Activated CD8-positive, alpha-beta memory T cell treated with anti-CD3 and anti-CD28 coated beads, Interleukin-2, amount 10 ng/mL, durations not matched to agents 7 days and 5 days (primary cell): ENCODE measurements at regions not wholly inside any gene's neighbourhood (a gene's known extent, or its start where the extent isn't known, plus 50 kb on each side); places are given as distances from the start of the nearest gene placed in this dataset.
A peak's percentile ranks its signal among the peaks of the same experiment; 100 is the strongest.
"Not testable (repeated sequence)": the region's sequence is repeated elsewhere in the genome, so short reads cannot be mapped to it uniquely, and the experiment has no call there.

Experiments used
- ATAC-seq: fragments of 150-1000 bp; cut with Tn5 transposase; one replicate; pipeline ENCODE4 v1.10.0; 2021; ENCODE audit warnings: moderate library complexity
- CTCF ChIA-PET: fragments of 350-600 bp; sonication (Branson Sonifier 250); formaldehyde crosslinking; loops from one replicate; lab custom pipeline; 2021; ENCODE audit warnings: antibody characterized with exemption; lab: Charles Lee
- DNase-seq: peaks from one replicate; pipeline ENCODE4 v3.0.0-alpha.2; 2020
- H3K27ac Mint-ChIP-seq: one replicate; pipeline ENCODE4 v1.8.0; 2021; ENCODE audit warnings: mild to moderate bottlenecking, mixed read lengths
- H3K27me3 Mint-ChIP-seq: one replicate; pipeline ENCODE4 v1.8.0; 2021; ENCODE audit warnings: mixed read lengths
- H3K36me3 Mint-ChIP-seq: one replicate; pipeline ENCODE4 v1.8.0; 2021; ENCODE audit warnings: mild to moderate bottlenecking, mixed read lengths
- H3K4me1 Mint-ChIP-seq: one replicate; pipeline ENCODE4 v1.8.0; 2021; ENCODE audit warnings: mixed read lengths
- H3K4me3 Mint-ChIP-seq: one replicate; pipeline ENCODE4 v1.8.0; 2021; ENCODE audit warnings: mild to moderate bottlenecking, moderate library complexity, mixed read lengths
- H3K9me3 Mint-ChIP-seq: one replicate; pipeline ENCODE4 v1.8.0; 2022; ENCODE audit warnings: low read depth, mixed read lengths

GRCh38 chr21:14738576-14738975 is 192.5 kb upstream of the SAMSN1 start:
- ATAC-seq, H3K27ac Mint-ChIP-seq, H3K9me3 Mint-ChIP-seq, H3K27me3 Mint-ChIP-seq, DNase-seq, H3K4me3 Mint-ChIP-seq: not testable (repeated sequence)
- peaks cover 19% of the 10 kb centered on the region for H3K36me3 Mint-ChIP-seq
- CTCF ChIA-PET = interaction anchor here (0.6 to 2.1 kb wide), 26 partner anchors 9 to 355 kb away, joined by 3 to 18 read pairs (median 3); no protein-coding TSS in a partner anchor
- H3K4me1 Mint-ChIP-seq = peaks cover 41% of the 10 kb centered on the region

- ATAC-seq (peak; percentile 84), DNase-seq (peak; percentile 63)
- Mint-ChIP-seq H3K27ac (no peak overlapping the region), H3K4me1 (peaks cover 42% of the 10 kb centered on the region), H3K36me3 (peaks cover 20% of the 10 kb centered on the region), H3K27me3 (no peaks in the 10 kb centered on the region), H3K9me3 (no peaks in the 10 kb centered on the region), H3K4me3 (no peak overlapping the region)
- CTCF ChIA-PET = interaction anchor here (0.6 to 3.0 kb wide), 34 partner anchors 10 to 354 kb away, joined by 3 to 18 read pairs (median 3); no protein-coding TSS in a partner anchor
Measured at GRCh38 chr21:14737922-14738321, 191.8 kb upstream of the SAMSN1 start.

- no peaks in the 10 kb centered on the region for H3K27me3 Mint-ChIP-seq
- peaks cover 20% of the 10 kb centered on the region for H3K36me3 Mint-ChIP-seq
- peak; percentile 18 for ATAC-seq
- peaks cover 42% of the 10 kb centered on the region for H3K4me1 Mint-ChIP-seq
- peak overlapping the region; percentile 62 for H3K27ac Mint-ChIP-seq
- H3K9me3 Mint-ChIP-seq = no peaks in the 10 kb centered on the region
- CTCF ChIA-PET = interaction anchor here (0.6 to 3.0 kb wide), 26 partner anchors 10 to 301 kb away, joined by 3 to 18 read pairs (median 4); no protein-coding TSS in a partner anchor
- H3K4me3 Mint-ChIP-seq = no peak overlapping the region
- no peak for DNase-seq
Measured at GRCh38 chr21:14737284-14737691, 191.2 kb upstream of the SAMSN1 start.

- Mint-ChIP-seq H3K4me3 (no peak overlapping the region), H3K36me3 (peaks cover 20% of the 10 kb centered on the region), H3K27ac (peak overlapping the region; percentile 62), H3K9me3 (no peaks in the 10 kb centered on the region), H3K27me3 (no peaks in the 10 kb centered on the region), H3K4me1 (peaks cover 42% of the 10 kb centered on the region)
- DNase-seq = no peak
- CTCF ChIA-PET = interaction anchor here (0.9 to 3.0 kb wide), 13 partner anchors 10 to 283 kb away, joined by 3 to 18 read pairs (median 8); no protein-coding TSS in a partner anchor
- ATAC-seq = peak; percentile 28
Measured at GRCh38 chr21:14736672-14737071, 190.6 kb upstream of the SAMSN1 start.

- CTCF ChIA-PET = interaction anchor here (0.9 to 3.0 kb wide), 9 partner anchors 12 to 283 kb away, joined by 3 to 10 read pairs (median 5); no protein-coding TSS in a partner anchor
- peak; percentile 66 for ATAC-seq
- H3K9me3 Mint-ChIP-seq = no peaks in the 10 kb centered on the region
- no peaks in the 10 kb centered on the region for H3K27me3 Mint-ChIP-seq
- peaks cover 42% of the 10 kb centered on the region for H3K4me1 Mint-ChIP-seq
- DNase-seq = no peak
- H3K27ac Mint-ChIP-seq = peak overlapping the region; percentile 85
- peak overlapping the region; percentile 15 for H3K4me3 Mint-ChIP-seq
- peaks cover 20% of the 10 kb centered on the region for H3K36me3 Mint-ChIP-seq
Measured at GRCh38 chr21:14736162-14736561, 190.0 kb upstream of the SAMSN1 start.

- peaks cover 42% of the 10 kb centered on the region for H3K4me1 Mint-ChIP-seq
- no peaks in the 10 kb centered on the region for H3K27me3 Mint-ChIP-seq
- ATAC-seq = no peak
- DNase-seq = no peak
- H3K27ac Mint-ChIP-seq = no peak overlapping the region
- peaks cover 20% of the 10 kb centered on the region for H3K36me3 Mint-ChIP-seq
- CTCF ChIA-PET = interaction anchor here (1.1 to 2.5 kb wide), 2 partner anchors 38 to 58 kb away, joined by 3 to 9 read pairs; no protein-coding TSS in a partner anchor
- H3K9me3 Mint-ChIP-seq = no peaks in the 10 kb centered on the region
- no peak overlapping the region for H3K4me3 Mint-ChIP-seq
Measured at GRCh38 chr21:14734833-14735232, 188.7 kb upstream of the SAMSN1 start.

- Mint-ChIP-seq H3K4me3 (no peak overlapping the region), H3K9me3 (no peaks in the 10 kb centered on the region), H3K27ac (no peak overlapping the region), H3K27me3 (no peaks in the 10 kb centered on the region), H3K4me1 (peaks cover 36% of the 10 kb centered on the region), H3K36me3 (peaks cover 16% of the 10 kb centered on the region)
- CTCF ChIA-PET = no interaction called here
- DNase-seq = no peak
- no peak for ATAC-seq
Measured at GRCh38 chr21:14734191-14734590, 188.1 kb upstream of the SAMSN1 start.

GRCh38 chr21:14725219-14725618 is 179.1 kb upstream of the SAMSN1 start:
- peaks cover 3% of the 10 kb centered on the region for H3K36me3 Mint-ChIP-seq
- no peak overlapping the region for H3K4me3 Mint-ChIP-seq
- ATAC-seq = no peak
- no peak for DNase-seq
- no peaks in the 10 kb centered on the region for H3K27me3 Mint-ChIP-seq
- peaks cover 8% of the 10 kb centered on the region for H3K4me1 Mint-ChIP-seq
- H3K9me3 Mint-ChIP-seq = no peaks in the 10 kb centered on the region
- CTCF ChIA-PET = no interaction called here
- H3K27ac Mint-ChIP-seq = no peak overlapping the region

- H3K27ac Mint-ChIP-seq = peak overlapping the region; percentile 12
- no peak for DNase-seq
- peaks cover 3% of the 10 kb centered on the region for H3K36me3 Mint-ChIP-seq
- no peaks in the 10 kb centered on the region for H3K9me3 Mint-ChIP-seq
- peaks cover 8% of the 10 kb centered on the region for H3K4me1 Mint-ChIP-seq
- no peak overlapping the region for H3K4me3 Mint-ChIP-seq
- CTCF ChIA-PET = no interaction called here
- peak; percentile 55 for ATAC-seq
- no peaks in the 10 kb centered on the region for H3K27me3 Mint-ChIP-seq
Measured at GRCh38 chr21:14722841-14723483, 176.8 kb upstream of the SAMSN1 start.

GRCh38 chr21:14720237-14720636 is 174.1 kb upstream of the SAMSN1 start:
- peaks cover 6% of the 10 kb centered on the region for H3K4me1 Mint-ChIP-seq
- CTCF ChIA-PET = interaction anchor here (1.1 kb wide), 1 partner anchor 17 kb away, joined by 8 read pairs; no protein-coding TSS in a partner anchor
- no peak overlapping the region for H3K4me3 Mint-ChIP-seq
- peaks cover 3% of the 10 kb centered on the region for H3K36me3 Mint-ChIP-seq
- no peak for ATAC-seq
- H3K27ac Mint-ChIP-seq = no peak overlapping the region
- DNase-seq = no peak
- H3K9me3 Mint-ChIP-seq = no peaks in the 10 kb centered on the region
- H3K27me3 Mint-ChIP-seq = no peaks in the 10 kb centered on the region

GRCh38 chr21:14718951-14719350 is 172.8 kb upstream of the SAMSN1 start:
- Mint-ChIP-seq H3K27me3 (no peaks in the 10 kb centered on the region), H3K4me1 (peaks cover 6% of the 10 kb centered on the region), H3K4me3 (no peak overlapping the region), H3K27ac (no peak overlapping the region), H3K9me3 (no peaks in the 10 kb centered on the region), H3K36me3 (peaks cover 3% of the 10 kb centered on the region)
- CTCF ChIA-PET = interaction anchor here (1.4 to 2.3 kb wide), 2 partner anchors 10 to 18 kb away, joined by 3 to 10 read pairs; no protein-coding TSS in a partner anchor
- ATAC-seq = no peak
- no peak for DNase-seq

- no peak overlapping the region for H3K4me3 Mint-ChIP-seq
- H3K27ac Mint-ChIP-seq = no peak overlapping the region
- ATAC-seq = no peak
- peaks cover 4% of the 10 kb centered on the region for H3K9me3 Mint-ChIP-seq
- DNase-seq = no peak
- CTCF ChIA-PET = interaction anchor here (2.3 kb wide), 1 partner anchor 20 kb away, joined by 10 read pairs; no protein-coding TSS in a partner anchor
- H3K4me1 Mint-ChIP-seq = no peaks in the 10 kb centered on the region
- no peaks in the 10 kb centered on the region for H3K27me3 Mint-ChIP-seq
- H3K36me3 Mint-ChIP-seq = peaks cover 9% of the 10 kb centered on the region
Measured at GRCh38 chr21:14716761-14717396, 170.8 kb upstream of the SAMSN1 start.

GRCh38 chr21:14713109-14713508 is 167.0 kb upstream of the SAMSN1 start:
- ATAC-seq = no peak

More at GRCh38 chr21:14713109-14713508, 167.0 kb upstream of the SAMSN1 start:
- Mint-ChIP-seq H3K4me1 (no peaks in the 10 kb centered on the region), H3K27ac (no peak overlapping the region), H3K27me3 (no peaks in the 10 kb centered on the region), H3K36me3 (peaks cover 9% of the 10 kb centered on the region), H3K4me3 (no peak overlapping the region), H3K9me3 (peaks cover 4% of the 10 kb centered on the region)
- CTCF ChIA-PET = no interaction called here
- no peak for DNase-seq
